SJCRH30 (cell line): ENCODE measurements at regions not wholly inside any gene's neighbourhood (a gene's known extent, or its start where the extent isn't known, plus 50 kb on each side); places are given as distances from the start of the nearest gene placed in this dataset.

Source experiments
- DNase-seq, 2 experiments: peaks; one replicate each; pipeline ENCODE4 v3.0.0-alpha.2; 2015 to 2020
- H3K27ac ChIP-seq: fragments of 250-450 bp; sonication (Bioruptor Pico); 2 replicates; pipeline ENCODE4 v1.5.1; 2020; ENCODE audit warnings: mild to moderate bottlenecking, moderate library complexity
- H3K27me3 ChIP-seq: fragments of 250-450 bp; sonication (Bioruptor Pico); 2 replicates; pipeline ENCODE4 v1.5.1; 2020; ENCODE audit warnings: mild to moderate bottlenecking, moderate library complexity
- H3K36me3 ChIP-seq: fragments of 250-450 bp; sonication (Bioruptor Pico); 2 replicates; pipeline ENCODE4 v1.5.1; 2020; ENCODE audit warnings: mild to moderate bottlenecking, moderate library complexity
- H3K4me1 ChIP-seq: fragments of 250-450 bp; sonication (Bioruptor Pico); 2 replicates; pipeline ENCODE4 v1.5.1; 2020; ENCODE audit warnings: mild to moderate bottlenecking, moderate library complexity
- H3K4me3 ChIP-seq: fragments of 250-450 bp; sonication (Bioruptor Pico); 2 replicates; pipeline ENCODE4 v1.5.1; 2020; ENCODE audit warnings: mild to moderate bottlenecking, moderate library complexity
- H3K9me3 ChIP-seq: fragments of 250-450 bp; sonication (Bioruptor Pico); replicated peaks from 2 replicates; pipeline ENCODE4 v1.5.1; 2020; ENCODE audit warnings: mild to moderate bottlenecking, moderate library complexity

DNA sequence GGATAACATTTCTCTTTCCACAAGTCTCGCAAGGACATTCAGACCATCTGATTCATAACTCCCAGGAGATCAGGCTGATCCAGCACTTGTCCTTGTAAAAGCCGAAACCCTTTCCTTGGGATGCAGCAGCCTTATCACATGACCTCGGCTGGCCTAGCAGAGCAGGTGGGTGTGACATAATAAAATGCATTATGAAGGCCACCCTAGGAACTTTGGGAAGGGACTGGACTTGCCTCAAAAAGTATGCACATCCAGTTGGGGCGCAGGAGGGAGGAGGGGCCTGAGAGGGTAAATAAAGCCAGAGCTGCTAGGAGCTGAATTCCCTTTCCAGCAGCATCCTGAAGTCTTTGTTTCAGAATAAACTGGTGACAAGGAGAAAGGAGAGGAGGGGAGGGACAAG is 260.8 kb downstream of the SNX13 start:
- Histone ChIP-seq H3K36me3 (no peaks in the 10 kb centered on the region), H3K27ac (no peak overlapping the region), H3K9me3 (no peaks in the 10 kb centered on the region; the same call in 1 of the 2 replicates), H3K4me3 (no peak overlapping the region), H3K27me3 (no peaks in the 10 kb centered on the region; the same call in 1 of the 2 replicates), H3K4me1 (no peaks in the 10 kb centered on the region; the same call in 1 of the 2 replicates)
- DNase-seq = peak; percentile 24 to 59

DNA sequence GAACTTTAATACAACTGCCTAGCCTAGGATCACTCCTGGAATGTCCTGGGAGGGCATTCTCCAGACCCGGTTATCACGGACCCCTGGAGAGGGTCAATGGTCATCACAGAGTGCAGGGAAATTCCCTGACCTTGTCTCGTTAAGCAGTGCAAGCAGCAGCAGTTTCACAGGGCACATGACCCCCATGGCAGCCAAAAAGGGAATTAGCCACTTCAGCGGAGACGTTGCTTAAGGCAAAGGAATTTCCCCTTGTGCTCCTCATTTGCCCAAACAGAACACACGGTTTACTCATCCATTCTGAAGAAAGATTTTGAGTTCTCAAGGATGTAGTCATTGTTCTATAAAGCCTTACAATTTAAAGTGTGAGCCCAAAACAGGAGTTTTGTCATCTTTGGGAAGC is 260.3 kb downstream of the SNX13 start:
- DNase-seq = no peak
- Histone ChIP-seq H3K36me3 (no peaks in the 10 kb centered on the region), H3K27ac (no peak overlapping the region), H3K9me3 (no peaks in the 10 kb centered on the region; the same call in 1 of the 2 replicates), H3K4me1 (no peaks in the 10 kb centered on the region; the same call in 1 of the 2 replicates), H3K4me3 (no peak overlapping the region), H3K27me3 (no peaks in the 10 kb centered on the region; the same call in 1 of the 2 replicates)

DNA sequence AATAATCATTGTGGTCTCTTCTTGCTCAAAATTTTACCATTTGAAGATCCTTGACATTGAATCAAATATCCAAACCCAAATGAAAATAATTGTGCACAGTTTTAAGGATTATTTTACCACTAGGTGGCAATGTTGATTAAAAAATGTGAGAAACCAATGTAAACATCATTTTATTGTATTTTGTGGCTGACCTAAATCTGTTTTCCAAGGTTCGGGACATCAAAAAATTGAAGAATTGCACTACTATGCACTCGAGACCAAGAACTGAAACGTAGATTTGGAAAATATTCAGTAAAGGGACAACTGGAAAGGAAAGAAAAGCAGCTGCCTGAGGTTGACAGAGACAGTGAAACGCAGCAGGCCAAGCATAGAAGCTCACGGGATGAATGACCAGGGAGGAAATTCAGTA is 259.3 kb downstream of the SNX13 start:
- Histone ChIP-seq H3K4me1 (no peaks in the 10 kb centered on the region; the same call in 1 of the 2 replicates), H3K27me3 (no peaks in the 10 kb centered on the region; the same call in 1 of the 2 replicates), H3K36me3 (no peaks in the 10 kb centered on the region), H3K27ac (no peak overlapping the region), H3K4me3 (no peak overlapping the region), H3K9me3 (no peaks in the 10 kb centered on the region; the same call in 1 of the 2 replicates)
- DNase-seq = peak in 1 of 2 experiments; percentile 54

DNA sequence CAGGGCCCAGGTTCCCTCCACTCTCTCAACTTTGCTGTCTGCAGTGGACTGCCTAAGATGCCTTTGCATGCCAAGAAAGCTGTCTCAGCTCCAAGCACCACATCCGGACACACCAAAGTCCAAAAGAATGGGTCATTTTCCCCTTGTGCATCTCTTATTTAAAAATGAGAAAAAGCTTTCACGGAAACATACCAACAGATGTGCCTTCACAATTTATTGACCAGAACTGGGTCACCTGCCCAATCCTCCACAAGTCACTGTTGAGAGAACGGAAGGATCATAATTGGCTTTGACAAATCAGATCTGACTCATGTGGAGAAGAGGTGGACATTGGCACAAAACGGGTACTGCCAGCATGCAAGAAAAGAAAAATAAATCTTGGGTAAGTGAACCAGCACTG is 258.3 kb downstream of the SNX13 start:
- Histone ChIP-seq H3K4me1 (no peaks in the 10 kb centered on the region; the same call in 1 of the 2 replicates), H3K27me3 (no peaks in the 10 kb centered on the region)
- no peak for DNase-seq

DNA sequence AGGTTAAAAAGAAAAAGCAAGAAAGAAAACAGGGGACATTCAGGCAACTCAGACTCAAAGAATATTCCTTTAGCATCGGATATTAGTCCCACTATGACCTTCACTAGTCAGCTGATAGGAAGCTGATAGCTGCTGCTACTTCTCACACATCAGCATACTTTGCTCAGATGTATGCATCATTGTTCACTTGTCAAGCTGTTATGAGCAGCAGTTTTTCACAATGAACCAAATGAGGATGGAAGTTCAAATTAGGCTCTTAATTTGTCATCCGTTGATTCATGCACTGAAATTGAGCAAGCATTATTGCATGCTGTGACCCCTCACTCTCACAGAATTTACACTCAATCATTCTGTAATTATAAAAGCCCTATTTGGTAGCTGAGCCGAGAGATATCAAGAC is 257.7 kb downstream of the SNX13 start:
- no peak for DNase-seq
- H3K36me3 ChIP-seq = no peaks in the 10 kb centered on the region
- H3K4me3 ChIP-seq = no peak overlapping the region
- no peaks in the 10 kb centered on the region for H3K9me3 ChIP-seq
- no peak overlapping the region for H3K27ac ChIP-seq
- H3K27me3 ChIP-seq = no peaks in the 10 kb centered on the region
- no peaks in the 10 kb centered on the region; the same call in 1 of the 2 replicates for H3K4me1 ChIP-seq

More for the DNA sequence above, 258.3 kb downstream of the SNX13 start:
- Histone ChIP-seq H3K27ac (no peak overlapping the region), H3K36me3 (no peaks in the 10 kb centered on the region), H3K9me3 (no peaks in the 10 kb centered on the region), H3K4me3 (no peak overlapping the region)

DNA sequence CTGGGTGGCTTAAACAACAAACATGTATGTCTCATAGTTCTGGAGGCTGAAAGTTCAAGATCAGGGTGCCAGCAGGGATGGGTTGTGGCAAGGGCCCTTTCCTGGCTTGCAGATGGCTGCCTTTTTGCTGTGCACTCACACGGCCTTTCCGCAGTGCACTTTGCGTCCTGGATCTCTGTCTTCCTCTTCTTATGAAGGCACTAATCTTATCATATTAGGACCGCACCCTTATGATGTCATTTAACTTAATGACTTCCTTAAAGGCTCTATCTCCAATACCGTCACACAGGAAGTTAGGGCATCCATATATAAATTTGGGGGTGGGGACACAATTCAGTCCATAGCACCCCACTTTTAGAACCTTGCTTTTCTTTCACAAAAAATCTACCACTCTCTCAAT is 255.2 kb downstream of the SNX13 start:
- Histone ChIP-seq H3K4me1 (no peaks in the 10 kb centered on the region; the same call in 1 of the 2 replicates), H3K4me3 (no peak overlapping the region), H3K27me3 (no peaks in the 10 kb centered on the region), H3K9me3 (no peaks in the 10 kb centered on the region), H3K27ac (no peak overlapping the region), H3K36me3 (no peaks in the 10 kb centered on the region)
- DNase-seq = no peak

DNA sequence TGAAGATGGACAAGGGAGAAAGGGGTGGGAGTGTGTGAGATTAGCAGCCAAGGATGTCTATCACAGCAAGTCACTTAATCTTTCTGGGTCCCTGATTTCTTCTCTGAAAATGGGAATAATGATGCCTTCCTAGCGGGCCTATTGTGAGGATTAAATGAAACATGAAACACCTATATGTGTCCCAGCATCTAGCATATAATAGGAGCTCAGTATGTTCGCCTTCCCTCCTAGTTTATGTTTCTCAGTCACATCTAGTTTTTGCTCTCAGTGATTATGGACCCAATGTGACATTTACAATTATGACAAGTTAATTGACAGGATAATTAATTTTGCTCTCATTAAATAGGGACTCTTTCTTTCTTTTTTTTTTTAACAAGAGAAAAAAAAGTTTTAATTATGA is 252.9 kb downstream of the SNX13 start:
- Histone ChIP-seq H3K36me3 (no peaks in the 10 kb centered on the region), H3K4me3 (no peak overlapping the region), H3K27me3 (no peaks in the 10 kb centered on the region), H3K4me1 (no peaks in the 10 kb centered on the region), H3K27ac (no peak overlapping the region), H3K9me3 (no peaks in the 10 kb centered on the region)
- DNase-seq = no peak

DNA sequence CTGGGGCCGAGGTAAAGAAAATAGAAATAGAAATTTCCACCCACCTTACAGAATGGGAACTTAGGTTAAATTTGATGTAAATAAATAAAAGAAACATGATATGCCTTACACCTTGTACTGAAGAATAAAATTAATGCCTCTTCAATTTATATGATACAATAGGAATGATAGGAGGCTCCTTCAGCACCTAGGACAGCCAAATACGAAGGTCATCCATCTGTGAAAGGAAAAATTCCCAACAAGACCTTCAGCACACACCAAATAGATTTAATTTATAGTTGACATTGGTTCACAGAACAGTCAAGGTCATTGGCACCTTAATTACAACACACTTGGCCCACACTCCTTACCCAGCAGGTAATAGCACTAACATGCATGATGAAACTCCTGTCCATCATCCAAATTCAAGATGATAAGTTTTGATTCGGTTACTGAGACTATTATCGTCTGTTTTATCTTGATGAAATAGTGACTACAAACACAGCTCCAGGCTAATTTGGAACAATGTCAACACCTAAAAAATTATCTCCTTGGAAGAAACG is 250.9 kb downstream of the SNX13 start:
- no peaks in the 10 kb centered on the region for H3K9me3 ChIP-seq
- no peaks in the 10 kb centered on the region for H3K4me1 ChIP-seq
- no peak overlapping the region for H3K4me3 ChIP-seq
- H3K36me3 ChIP-seq = no peaks in the 10 kb centered on the region
- H3K27me3 ChIP-seq = no peaks in the 10 kb centered on the region
- DNase-seq = no peak
- no peak overlapping the region for H3K27ac ChIP-seq

DNA sequence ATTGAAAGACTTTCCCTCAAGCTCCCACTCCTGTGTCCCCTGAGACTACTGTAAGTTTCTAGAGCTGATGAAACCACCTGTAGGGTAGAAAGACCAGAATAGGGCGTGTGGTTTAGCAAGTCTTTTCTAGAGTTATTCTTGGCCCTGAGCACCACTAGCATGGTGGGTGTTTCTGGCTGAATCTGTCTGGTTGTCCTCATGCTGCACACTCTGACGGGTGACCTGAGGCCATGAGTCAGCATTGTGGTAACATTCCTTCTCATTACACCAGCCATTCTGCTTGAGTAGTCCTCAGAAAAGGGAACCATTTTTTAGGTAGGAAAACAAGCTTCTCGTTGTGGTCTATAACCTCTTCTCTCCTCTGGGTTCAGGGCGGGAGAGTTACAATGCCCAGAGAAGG is 250.3 kb downstream of the SNX13 start:
- H3K9me3 ChIP-seq = no peaks in the 10 kb centered on the region
- H3K27ac ChIP-seq = no peak overlapping the region
- H3K36me3 ChIP-seq = no peaks in the 10 kb centered on the region
- no peak overlapping the region for H3K4me3 ChIP-seq
- H3K27me3 ChIP-seq = no peaks in the 10 kb centered on the region
- H3K4me1 ChIP-seq = no peaks in the 10 kb centered on the region
- no peak for DNase-seq

DNA sequence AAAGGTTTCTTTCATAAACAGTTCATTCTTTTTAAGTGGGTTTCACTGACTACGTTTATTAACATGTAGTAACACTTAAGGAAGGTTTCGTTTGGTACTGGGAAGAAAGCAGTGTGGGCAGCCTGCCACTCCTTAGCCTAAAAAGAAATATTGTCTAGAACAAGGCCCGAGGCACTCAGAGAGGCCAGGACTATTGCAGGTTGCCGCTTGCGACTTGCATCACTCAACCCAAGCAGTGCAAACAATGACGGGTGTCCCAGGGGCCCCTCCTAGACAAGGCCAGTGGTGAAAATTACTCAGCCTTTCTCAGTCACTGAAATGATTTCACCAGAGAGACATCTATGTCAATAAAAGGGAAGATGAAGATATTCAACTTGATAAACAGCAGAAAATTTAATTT is 243.9 kb downstream of the SNX13 start:
- no peak overlapping the region for H3K4me3 ChIP-seq
- DNase-seq = no peak
- H3K9me3 ChIP-seq = 0 out of 2 replicates have a peak, but pooled peaks cover 5% of the 10 kb centered on the region
- H3K4me1 ChIP-seq = no peaks in the 10 kb centered on the region
- no peaks in the 10 kb centered on the region for H3K36me3 ChIP-seq
- H3K27ac ChIP-seq = no peak overlapping the region
- no peaks in the 10 kb centered on the region for H3K27me3 ChIP-seq

DNA sequence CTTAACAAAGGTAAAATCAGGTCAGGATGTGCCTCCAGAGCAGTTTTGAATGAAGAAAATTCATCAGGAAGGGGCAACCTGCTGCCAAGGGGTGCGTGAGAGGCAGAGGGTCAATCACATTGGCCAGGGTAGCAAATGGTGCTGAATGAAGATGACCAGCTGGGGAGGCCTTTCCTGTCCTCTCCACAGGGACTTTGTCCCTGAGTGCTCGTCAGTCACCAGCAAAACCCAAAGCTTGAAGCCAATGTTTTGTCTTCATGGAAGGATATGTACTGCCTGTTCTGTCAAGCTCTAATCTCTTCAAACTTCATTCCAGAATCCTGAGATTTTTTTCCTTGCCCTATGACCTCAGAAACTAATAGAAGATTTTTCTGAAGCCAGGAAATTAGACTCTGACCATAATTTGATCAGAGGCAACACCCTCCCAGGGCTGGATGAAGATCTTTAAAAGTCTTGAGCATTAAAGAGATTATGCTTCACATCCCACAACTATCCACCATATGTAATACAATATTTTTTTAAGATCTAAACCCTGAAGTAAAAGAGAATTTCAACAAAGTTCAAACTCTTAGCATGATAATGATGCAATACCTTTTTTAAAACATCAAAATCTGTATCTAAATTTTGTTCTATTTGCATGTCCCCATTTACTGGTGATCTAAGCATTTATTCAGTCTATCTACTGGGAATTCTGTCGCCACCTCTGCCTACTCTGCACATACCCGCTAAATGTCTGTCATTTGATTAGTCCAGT is 243.0 kb downstream of the SNX13 start:
- DNase-seq = no peak
- H3K27ac ChIP-seq = no peak overlapping the region

DNA sequence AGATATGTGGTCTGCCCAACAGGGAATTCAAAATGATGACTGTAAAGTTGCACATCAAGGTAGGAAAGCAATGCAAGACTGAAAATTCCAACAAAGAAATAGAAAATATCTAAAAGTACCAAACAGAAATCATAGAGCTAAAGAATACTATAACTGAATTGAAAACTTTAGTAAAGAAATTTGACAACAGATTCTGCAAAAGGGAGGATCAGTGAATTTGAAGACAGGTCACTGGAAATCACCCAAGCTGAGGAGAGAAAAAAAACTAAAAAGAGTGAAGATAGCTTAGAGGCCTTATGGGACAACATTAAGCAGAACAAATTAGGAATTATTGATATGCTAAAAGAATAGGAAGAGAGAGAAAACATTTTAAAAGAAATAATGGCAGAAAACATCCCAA is 240.6 kb downstream of the SNX13 start:
- Histone ChIP-seq H3K36me3 (no peaks in the 10 kb centered on the region), H3K4me1 (no peaks in the 10 kb centered on the region), H3K27ac (no peak overlapping the region), H3K27me3 (no peaks in the 10 kb centered on the region), H3K4me3 (no peak overlapping the region), H3K9me3 (0 out of 2 replicates have a peak, but pooled peaks cover 5% of the 10 kb centered on the region)
- no peak for DNase-seq

More for the DNA sequence above, 243.0 kb downstream of the SNX13 start:
- H3K36me3 ChIP-seq = no peaks in the 10 kb centered on the region
- H3K27me3 ChIP-seq = no peaks in the 10 kb centered on the region
- no peak overlapping the region for H3K4me3 ChIP-seq
- no peaks in the 10 kb centered on the region for H3K4me1 ChIP-seq
- H3K9me3 ChIP-seq = 0 out of 2 replicates have a peak, but pooled peaks cover 5% of the 10 kb centered on the region

DNA sequence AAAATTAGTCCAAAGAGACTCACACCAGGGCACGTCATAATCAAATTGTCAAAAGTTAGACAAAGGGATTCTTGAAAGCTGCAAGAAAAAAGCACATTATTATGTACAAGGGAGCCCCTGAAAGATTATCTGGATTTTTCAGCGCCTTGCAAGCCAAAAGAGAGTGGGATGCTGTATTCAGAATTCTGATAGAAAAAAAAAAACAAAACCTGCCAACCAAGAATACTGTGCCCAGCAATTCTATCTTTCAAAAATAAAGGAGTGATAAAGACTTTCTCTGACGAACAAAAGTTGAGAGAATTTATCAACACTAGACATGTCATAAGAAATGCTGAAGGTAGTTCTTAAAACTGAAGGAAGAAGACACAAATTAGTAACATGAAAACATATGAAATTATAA is 240.2 kb downstream of the SNX13 start:
- Histone ChIP-seq H3K9me3 (0 out of 2 replicates have a peak, but pooled peaks cover 5% of the 10 kb centered on the region), H3K27ac (no peak overlapping the region), H3K27me3 (no peaks in the 10 kb centered on the region), H3K4me1 (no peaks in the 10 kb centered on the region), H3K36me3 (no peaks in the 10 kb centered on the region), H3K4me3 (no peak overlapping the region)
- DNase-seq = no peak

DNA sequence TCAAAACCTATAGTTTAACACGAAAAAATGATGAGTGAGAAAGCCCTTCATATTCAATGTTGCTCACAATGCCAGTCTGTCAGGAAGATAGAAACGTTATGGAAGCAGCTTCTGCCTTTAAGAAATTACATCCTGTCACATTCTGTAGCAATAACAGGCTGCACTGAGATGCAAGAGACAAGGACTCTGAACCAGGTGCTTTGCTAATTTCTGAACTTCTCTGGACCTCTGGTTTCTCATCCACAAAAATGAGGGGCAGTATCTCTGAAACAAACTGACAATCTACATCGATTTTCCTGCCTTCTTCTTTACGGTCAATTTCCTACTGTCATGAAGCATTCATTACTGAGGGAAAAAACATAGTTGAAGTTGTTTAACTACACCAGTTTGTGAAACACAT is 234.0 kb downstream of the SNX13 start:
- Histone ChIP-seq H3K36me3 (no peaks in the 10 kb centered on the region), H3K9me3 (no peaks in the 10 kb centered on the region), H3K4me1 (no peaks in the 10 kb centered on the region), H3K27me3 (no peaks in the 10 kb centered on the region), H3K27ac (no peak overlapping the region), H3K4me3 (no peak overlapping the region)
- no peak for DNase-seq

DNA sequence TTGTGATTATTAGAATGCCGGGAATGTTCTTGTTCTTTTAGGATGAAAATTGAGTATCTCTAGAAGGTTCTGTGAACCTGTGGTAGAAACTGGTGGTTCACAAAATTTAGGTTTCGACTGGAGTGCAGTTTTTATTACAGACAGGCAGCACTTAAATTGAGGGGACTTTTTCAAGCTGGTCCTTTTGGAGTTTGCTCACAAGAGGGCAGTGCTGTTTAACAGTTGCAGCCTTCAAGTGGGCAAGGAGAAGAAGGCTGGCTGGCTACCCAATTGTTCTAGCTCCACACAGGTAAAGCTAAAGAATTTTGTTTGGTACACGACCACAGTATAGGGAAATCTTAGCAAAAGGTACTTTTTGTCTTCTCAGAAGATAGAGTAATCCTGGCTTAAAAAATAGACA is 233.6 kb downstream of the SNX13 start:
- no peaks in the 10 kb centered on the region for H3K4me1 ChIP-seq
- no peaks in the 10 kb centered on the region for H3K36me3 ChIP-seq
- no peak overlapping the region for H3K4me3 ChIP-seq
- no peaks in the 10 kb centered on the region for H3K27me3 ChIP-seq
- H3K9me3 ChIP-seq = no peaks in the 10 kb centered on the region
- H3K27ac ChIP-seq = no peak overlapping the region
- DNase-seq = peak; percentile 42 to 76
